ENCODE measurements at regions not wholly inside any gene's neighbourhood (a gene's known extent, or its start where the extent isn't known, plus 50 kb on each side); places are given as distances from the start of the nearest gene placed in this dataset.

DNA sequence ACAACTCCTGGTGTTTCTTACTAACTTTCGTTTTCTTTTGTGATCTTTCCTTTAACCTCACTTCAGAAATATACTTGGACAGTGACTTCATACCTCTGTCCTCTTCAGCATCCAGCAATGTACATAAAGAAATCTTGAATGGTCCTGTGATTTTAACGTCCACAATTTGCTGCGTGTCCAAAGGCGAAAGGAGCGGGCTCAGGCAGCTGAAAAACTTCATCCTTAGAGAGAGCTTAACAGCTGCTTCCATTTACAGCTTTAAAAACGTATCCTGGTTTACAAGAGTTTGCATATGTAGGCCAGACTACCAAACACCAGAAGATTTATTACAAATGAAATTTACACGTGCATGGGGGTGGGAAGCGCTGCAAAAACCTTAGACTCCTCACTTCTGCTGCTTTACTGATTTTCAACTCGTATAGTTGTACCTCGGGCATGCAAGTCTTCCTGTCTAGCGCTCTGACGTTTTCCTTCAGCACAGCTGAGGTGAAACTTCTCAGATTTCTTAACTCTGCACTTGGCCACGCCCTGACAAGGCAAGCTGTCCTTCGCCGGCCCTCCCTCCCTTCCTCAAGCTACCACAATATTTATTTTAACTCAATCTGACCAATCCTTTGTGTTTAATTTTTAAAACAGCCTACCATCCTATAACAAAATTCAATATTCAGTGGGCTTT lies 406.4 kb downstream of the FAM47A start:
- DNase-seq: peak; percentile 1

DNA sequence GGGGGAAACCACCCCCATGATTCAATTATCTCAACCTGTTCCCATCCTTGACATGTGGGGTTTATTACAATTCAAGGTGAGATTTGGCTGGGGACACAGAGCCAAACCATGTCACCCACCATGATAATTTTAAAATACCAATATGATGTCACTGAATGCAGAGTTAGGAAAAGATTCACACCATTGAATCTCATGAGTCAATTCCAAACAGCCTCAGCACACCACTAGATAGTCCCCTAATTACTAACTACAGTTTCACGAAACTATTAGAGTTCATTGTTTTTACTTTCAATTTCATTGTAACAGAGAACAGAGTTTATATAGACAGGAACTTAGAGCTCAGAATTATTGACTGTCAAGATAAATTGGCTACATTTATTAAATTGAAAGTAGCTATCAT lies 410.2 kb downstream of the FAM47A start:
- DNase-seq: no peak

DNA sequence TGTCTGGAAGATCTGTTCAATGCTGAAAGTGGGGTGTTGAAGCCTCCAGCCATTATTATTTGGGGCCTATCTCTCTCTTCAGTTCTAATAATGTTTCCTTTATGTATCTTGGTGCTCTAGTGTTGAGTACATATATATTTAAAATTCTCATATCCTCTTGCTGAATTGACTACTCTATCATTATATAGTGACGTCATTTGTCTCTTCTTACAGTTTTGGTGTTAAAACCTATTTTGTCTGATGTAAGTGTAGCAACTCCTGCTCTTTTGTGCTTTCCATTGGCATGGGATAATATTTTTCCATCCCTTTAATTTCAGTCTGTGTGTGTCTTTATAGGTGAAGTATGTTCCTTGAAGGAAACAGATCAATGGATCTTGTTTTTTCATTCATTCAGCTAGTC lies 446.0 kb downstream of the FAM47A start:
- DNase-seq: no peak

All from fibroblast of skin of right quadriceps (primary cell).